Smooth muscle cell (in vitro differentiated cells): ENCODE measurements at regions not wholly inside any gene's neighbourhood (a gene's known extent, or its start where the extent isn't known, plus 50 kb on each side); places are given as distances from the start of the nearest gene placed in this dataset.
A peak's percentile ranks its signal among the peaks of the same experiment; 100 is the strongest.

Source experiments
- DNase-seq: peaks from one replicate; lab custom pipeline; 2025; ENCODE audit not compliant: unreplicated experiment; lab: John Stamatoyannopoulos, UW
- H2AFZ ChIP-seq: fragments of 200-600 bp; sonication (generic); 2 replicates; pipeline ENCODE4 v1.6.0; 2016; ENCODE audit warnings: antibody characterized with exemption, low read depth, mild to moderate bottlenecking
- H3F3A ChIP-seq: fragments of 200-600 bp; sonication (generic); 2 replicates; pipeline ENCODE4 v1.6.0; 2017; ENCODE audit warnings: antibody characterized with exemption, low read depth
- H3K27ac ChIP-seq: fragments of 200-600 bp; sonication (generic); 2 replicates; pipeline ENCODE4 v1.5.1; 2016; ENCODE audit warnings: low read depth, mild to moderate bottlenecking
- H3K27me3 ChIP-seq: fragments of 200-600 bp; sonication (generic); 2 replicates; pipeline ENCODE4 v1.6.1; 2016; ENCODE audit warnings: low read depth, mild to moderate bottlenecking
- H3K36me3 ChIP-seq: fragments of 200-600 bp; sonication (generic); 2 replicates; pipeline ENCODE4 v1.5.1; 2016; ENCODE audit warnings: low read depth
- H3K4me1 ChIP-seq: fragments of 200-600 bp; sonication (generic); 2 replicates; pipeline ENCODE4 v1.5.1; 2016; ENCODE audit warnings: low read depth
- H3K4me2 ChIP-seq: fragments of 200-600 bp; sonication (generic); 2 replicates; pipeline ENCODE4 v1.6.0; 2016; ENCODE audit warnings: mild to moderate bottlenecking
- H3K4me3 ChIP-seq: fragments of 200-600 bp; sonication (generic); 2 replicates; pipeline ENCODE4 v1.5.1; 2016; ENCODE audit warnings: mild to moderate bottlenecking
- H3K79me2 ChIP-seq: fragments of 200-600 bp; sonication (generic); 2 replicates; pipeline ENCODE4 v1.6.0; 2016; ENCODE audit warnings: low read depth, mild to moderate bottlenecking
- H3K9ac ChIP-seq: fragments of 200-600 bp; sonication (generic); 2 replicates; pipeline ENCODE4 v1.6.0; 2016; ENCODE audit warnings: low read depth
- H3K9me3 ChIP-seq: fragments of 200-600 bp; sonication (generic); replicated peaks from 2 replicates; pipeline ENCODE4 v1.5.1; 2016; ENCODE audit warnings: low read depth
- H4K20me1 ChIP-seq: fragments of 200-600 bp; sonication (generic); 2 replicates; pipeline ENCODE4 v1.6.0; 2016; ENCODE audit warnings: low read depth
- CTCF ChIP-seq: fragments of 200-600 bp; sonication (generic); IDR thresholded peaks from 2 replicates; pipeline ENCODE4 v1.5.1; 2017; ENCODE audit warnings: borderline replicate concordance, mild to moderate bottlenecking, antibody characterized with exemption; ENCODE audit not compliant: insufficient read depth, poor library complexity, severe bottlenecking
- WGBS: methylation state at CpG from one replicate; pipeline ENCODE4 v1.1.7; 2016; ENCODE audit warnings: low lambda C conversion rate; 5-methylcytosine and 5-hydroxymethylcytosine counted together

GRCh38 chr9:87193925-87194868, 246.9 kb upstream of the GAS1 start:
- no peaks in the 10 kb centered on the region for H4K20me1 ChIP-seq
- no peaks in the 10 kb centered on the region for H3K36me3 ChIP-seq
- DNase-seq: no peak
- peak overlapping the region; percentile 95 for H3K27ac ChIP-seq
- TF ChIP-seq CTCF: no peak
- H3K27me3 ChIP-seq: no peaks in the 10 kb centered on the region
- H3K4me1 ChIP-seq: peaks cover 7% of the 10 kb centered on the region
- peak overlapping the region; percentile 2 for H3K4me3 ChIP-seq
- H3K9me3 ChIP-seq: no peaks in the 10 kb centered on the region
- H3K9ac ChIP-seq: peak overlapping the region; percentile 79
- peaks cover 11% of the 10 kb centered on the region for H3F3A ChIP-seq
- no peaks in the 10 kb centered on the region for H3K79me2 ChIP-seq
- WGBS: 5% methylated on average over 9 of the region's 9 CpGs
- H3K4me2 ChIP-seq: peak overlapping the region; percentile 72
- H2AFZ ChIP-seq: no peak overlapping the region

GRCh38 chr9:87195306-87195705, 248.0 kb upstream of the GAS1 start:
- Histone ChIP-seq H3K4me2 (peak overlapping the region; percentile 72), H3K9me3 (no peaks in the 10 kb centered on the region), H3K4me3 (no peak overlapping the region), H3K79me2 (no peaks in the 10 kb centered on the region), H3K9ac (peak overlapping the region; percentile 64), H3K27ac (peak overlapping the region; percentile 95), H2AFZ (no peak overlapping the region), H3K36me3 (no peaks in the 10 kb centered on the region), H3F3A (peaks cover 11% of the 10 kb centered on the region), H4K20me1 (no peaks in the 10 kb centered on the region), H3K4me1 (peaks cover 7% of the 10 kb centered on the region), H3K27me3 (no peaks in the 10 kb centered on the region)
- TF ChIP-seq CTCF: no peak
- no peak for DNase-seq

GRCh38 chr9:87197349-87198130, 250.2 kb upstream of the GAS1 start:
- H3K4me1 ChIP-seq: peaks cover 14% of the 10 kb centered on the region
- no peaks in the 10 kb centered on the region for H3K36me3 ChIP-seq
- H3K4me3 ChIP-seq: no peak overlapping the region
- H2AFZ ChIP-seq: no peak overlapping the region
- H3K9me3 ChIP-seq: no peaks in the 10 kb centered on the region
- H3K27ac ChIP-seq: no peak overlapping the region
- H3K79me2 ChIP-seq: no peaks in the 10 kb centered on the region
- H4K20me1 ChIP-seq: no peaks in the 10 kb centered on the region
- peaks cover 11% of the 10 kb centered on the region for H3F3A ChIP-seq
- 91% methylated on average over 10 of the region's 10 CpGs for WGBS
- no peak for TF ChIP-seq CTCF
- no peak overlapping the region for H3K4me2 ChIP-seq
- H3K27me3 ChIP-seq: no peaks in the 10 kb centered on the region
- DNase-seq: no peak
- no peak overlapping the region for H3K9ac ChIP-seq
